ENCODE measurements at regions not wholly inside any gene's neighbourhood (a gene's known extent, or its start where the extent isn't known, plus 50 kb on each side); places are given as distances from the start of the nearest gene placed in this dataset.

- Histone ChIP-seq H3K27ac (ENCODE audit: insufficient read depth, low read length) (no peak overlapping the region), H3K4me3 (replicated peaks in 1 of 4; ENCODE audit: control extremely low read depth in 1 of 4, insufficient read depth in 1 of 4, low read depth in 3 of 4, low read length in 4 of 4) (no peak overlapping the region), H2AFZ (ENCODE audit: low read length) (no peak overlapping the region), H3K4me2 (ENCODE audit: extremely low read depth, insufficient read depth, low read length) (no peak overlapping the region), H3K9me3 (ENCODE audit: control insufficient read depth, insufficient read depth, low read depth, low read length) (no peaks in the 10 kb centered on the region), H3K4me1 (ENCODE audit: control insufficient read depth, extremely low read depth, insufficient read depth, low read length) (no peaks in the 10 kb centered on the region), H4K20me1 (ENCODE audit: control insufficient read depth, extremely low read depth, insufficient read depth, low read length) (no peaks in the 10 kb centered on the region), H3K27me3 (ENCODE audit: control insufficient read depth, insufficient read depth, low read length) (no peaks in the 10 kb centered on the region), H3K9ac (ENCODE audit: insufficient read depth, low read length) (no peak overlapping the region), H3K79me2 (ENCODE audit: control insufficient read depth, insufficient read depth, low read length) (no peaks in the 10 kb centered on the region), H3K36me3 (ENCODE audit: control insufficient read depth, insufficient read depth, low read length) (no peaks in the 10 kb centered on the region)
- no peak for DNase-seq (ENCODE audit: low read depth in 2 of 2)
- TF ChIP-seq CTCF (conservative IDR thresholded peaks at IDR 0.05 in 1 of 2, IDR thresholded peaks at IDR 0.05 in 1 of 2; ENCODE audit: low read depth in 1 of 2, low read length in 2 of 2) = no peak
- no peak for TF ChIP-seq EZH2 (IDR thresholded peaks at IDR 0.05; ENCODE audit: low read length, missing control alignments)
Observed at GRCh38 chr12:74971201-74971600, 238.4 kb downstream of the KCNC2 start.

- Histone ChIP-seq H3K4me1 (ENCODE audit: control insufficient read depth, extremely low read depth, insufficient read depth, low read length) (no peaks in the 10 kb centered on the region), H3K36me3 (ENCODE audit: control insufficient read depth, insufficient read depth, low read length) (no peaks in the 10 kb centered on the region), H3K9ac (ENCODE audit: insufficient read depth, low read length) (no peak overlapping the region), H3K27ac (ENCODE audit: insufficient read depth, low read length) (no peak overlapping the region), H2AFZ (ENCODE audit: low read length) (no peak overlapping the region), H3K27me3 (ENCODE audit: control insufficient read depth, insufficient read depth, low read length) (no peaks in the 10 kb centered on the region), H3K4me3 (replicated peaks in 1 of 4; ENCODE audit: control extremely low read depth in 1 of 4, insufficient read depth in 1 of 4, low read depth in 3 of 4, low read length in 4 of 4) (no peak overlapping the region), H3K4me2 (ENCODE audit: extremely low read depth, insufficient read depth, low read length) (no peak overlapping the region), H3K9me3 (ENCODE audit: control insufficient read depth, insufficient read depth, low read depth, low read length) (no peaks in the 10 kb centered on the region), H3K79me2 (ENCODE audit: control insufficient read depth, insufficient read depth, low read length) (no peaks in the 10 kb centered on the region), H4K20me1 (ENCODE audit: control insufficient read depth, extremely low read depth, insufficient read depth, low read length) (no peaks in the 10 kb centered on the region)
- TF ChIP-seq CTCF (conservative IDR thresholded peaks at IDR 0.05 in 1 of 2, IDR thresholded peaks at IDR 0.05 in 1 of 2; ENCODE audit: low read depth in 1 of 2, low read length in 2 of 2) (no peak), EZH2 (IDR thresholded peaks at IDR 0.05; ENCODE audit: low read length, missing control alignments) (no peak)
- no peak for DNase-seq (ENCODE audit: low read depth in 2 of 2)
Observed at GRCh38 chr12:74977832-74978481, 231.7 kb downstream of the KCNC2 start.

GRCh38 chr12:74980510-74980909 lies 229.1 kb downstream of the KCNC2 start:
- no peaks in the 10 kb centered on the region for H3K27me3 ChIP-seq (ENCODE audit: control insufficient read depth, insufficient read depth, low read length)
- TF ChIP-seq EZH2 (IDR thresholded peaks at IDR 0.05; ENCODE audit: low read length, missing control alignments) (no peak), CTCF (conservative IDR thresholded peaks at IDR 0.05 in 1 of 2, IDR thresholded peaks at IDR 0.05 in 1 of 2; ENCODE audit: low read depth in 1 of 2, low read length in 2 of 2) (no peak)
- H3K27ac ChIP-seq (ENCODE audit: insufficient read depth, low read length) = no peak overlapping the region
- no peak overlapping the region for H3K9ac ChIP-seq (ENCODE audit: insufficient read depth, low read length)
- H3K79me2 ChIP-seq (ENCODE audit: control insufficient read depth, insufficient read depth, low read length) = no peaks in the 10 kb centered on the region
- DNase-seq (ENCODE audit: low read depth in 2 of 2) = peak in 1 of 2 donors; percentile 0
- no peak overlapping the region for H3K4me3 ChIP-seq (replicated peaks in 1 of 4; ENCODE audit: control extremely low read depth in 1 of 4, insufficient read depth in 1 of 4, low read depth in 3 of 4, low read length in 4 of 4)
- no peak overlapping the region for H3K4me2 ChIP-seq (ENCODE audit: extremely low read depth, insufficient read depth, low read length)
- H3K36me3 ChIP-seq (ENCODE audit: control insufficient read depth, insufficient read depth, low read length) = no peaks in the 10 kb centered on the region
- H3K9me3 ChIP-seq (ENCODE audit: control insufficient read depth, insufficient read depth, low read depth, low read length) = no peaks in the 10 kb centered on the region
- H4K20me1 ChIP-seq (ENCODE audit: control insufficient read depth, extremely low read depth, insufficient read depth, low read length) = no peaks in the 10 kb centered on the region
- H2AFZ ChIP-seq (ENCODE audit: low read length) = no peak overlapping the region
- H3K4me1 ChIP-seq (ENCODE audit: control insufficient read depth, extremely low read depth, insufficient read depth, low read length) = no peaks in the 10 kb centered on the region
